Loucy (cell line): ENCODE measurements at regions not wholly inside any gene's neighbourhood (a gene's known extent, or its start where the extent isn't known, plus 50 kb on each side); places are given as distances from the start of the nearest gene placed in this dataset.

Experiments
- H2AFZ ChIP-seq: fragments of 200-600 bp; sonication (generic); 2 replicates; pipeline ENCODE4 v1.6.0; 2016; ENCODE audit warnings: antibody characterized with exemption, mild to moderate bottlenecking, low read length, moderate library complexity
- H3F3A ChIP-seq: fragments of 200-600 bp; 2 replicates; pipeline ENCODE4 v1.6.0; 2016; ENCODE audit warnings: antibody characterized with exemption, low read depth, mild to moderate bottlenecking
- H3K27me3 ChIP-seq: fragments of 200-600 bp; sonication (generic); 2 replicates; pipeline ENCODE4 v1.6.1; 2014; ENCODE audit warnings: low read length, mild to moderate bottlenecking; ENCODE audit not compliant: insufficient read depth, poor library complexity, severe bottlenecking
- H3K36me3 ChIP-seq: fragments of 200-600 bp; sonication (generic); 2 replicates; pipeline ENCODE4 v1.6.1; 2016; ENCODE audit warnings: low read length; ENCODE audit not compliant: insufficient read depth
- H3K4me1 ChIP-seq: fragments of 200-600 bp; sonication (generic); 2 replicates; pipeline ENCODE4 v1.5.1; 2014; ENCODE audit warnings: low read length, mild to moderate bottlenecking; ENCODE audit not compliant: insufficient read depth, poor library complexity, severe bottlenecking
- H3K4me2 ChIP-seq: fragments of 200-600 bp; sonication (generic); 2 replicates; pipeline ENCODE4 v1.6.0; 2014; ENCODE audit warnings: antibody characterized with exemption, low read length, low read depth, mild to moderate bottlenecking; ENCODE audit not compliant: poor library complexity, severe bottlenecking
- H3K4me3 ChIP-seq: fragments of 200-600 bp; sonication (generic); 2 replicates; pipeline ENCODE4 v1.5.1; 2014; ENCODE audit warnings: low read length, mild to moderate bottlenecking, mixed read lengths; ENCODE audit not compliant: poor library complexity, severe bottlenecking
- H3K79me2 ChIP-seq: fragments of 200-600 bp; sonication (generic); 2 replicates; pipeline ENCODE4 v1.6.1; 2014; ENCODE audit warnings: low read length; ENCODE audit not compliant: insufficient read depth
- H3K9ac ChIP-seq: fragments of 200-600 bp; sonication (generic); 2 replicates; pipeline ENCODE4 v1.6.0; 2014; ENCODE audit warnings: mild to moderate bottlenecking, low read depth, low read length, moderate library complexity; ENCODE audit not compliant: poor library complexity, severe bottlenecking
- H3K9me2 ChIP-seq: fragments of 200-600 bp; sonication (generic); replicated peaks from 2 replicates; pipeline ENCODE4 v1.6.1; 2016; ENCODE audit warnings: low read depth, low read length, mixed read lengths
- H3K9me3 ChIP-seq: fragments of 200-600 bp; sonication (generic); 2 replicates; pipeline ENCODE4 v1.6.1; 2014; ENCODE audit warnings: mild to moderate bottlenecking, antibody characterized with exemption, low read length, low read depth; ENCODE audit not compliant: insufficient read depth
- H4K20me1 ChIP-seq: fragments of 200-600 bp; sonication (generic); 2 replicates; pipeline ENCODE4 v1.6.0; 2014; ENCODE audit warnings: antibody characterized with exemption, low read length, mild to moderate bottlenecking; ENCODE audit not compliant: insufficient read depth, poor library complexity, severe bottlenecking
- CTCF ChIP-seq: fragments of 200-600 bp; sonication (generic); conservative IDR thresholded peaks from 2 replicates; pipeline ENCODE4 v1.5.1; 2014; ENCODE audit warnings: mild to moderate bottlenecking, antibody characterized with exemption, low read length
- EZH2phosphoT487 ChIP-seq: fragments of 200-600 bp; IDR thresholded peaks from 2 replicates; pipeline ENCODE4 v1.6.1; 2018; ENCODE audit warnings: antibody characterized with exemption, mild to moderate bottlenecking, moderate library complexity, borderline replicate concordance

- no peak overlapping the region for H3K4me3 ChIP-seq
- no peak overlapping the region for H3K9ac ChIP-seq
- no peaks in the 10 kb centered on the region for H3K36me3 ChIP-seq
- TF ChIP-seq EZH2phosphoT487 (no peak), CTCF (no peak)
- H3K79me2 ChIP-seq = no peaks in the 10 kb centered on the region
- no peak overlapping the region for H3K4me2 ChIP-seq
- H3K27me3 ChIP-seq = no peaks in the 10 kb centered on the region
- no peaks in the 10 kb centered on the region for H4K20me1 ChIP-seq
- H3F3A ChIP-seq = no peaks in the 10 kb centered on the region
- H3K9me2 ChIP-seq = no peaks in the 10 kb centered on the region
- H2AFZ ChIP-seq = no peak overlapping the region
- H3K4me1 ChIP-seq = no peaks in the 10 kb centered on the region
- H3K9me3 ChIP-seq = peaks cover 6% of the 10 kb centered on the region; the same call in 1 of the 2 replicates
Observed at GRCh38 chr4:4599481-4600275, 57.8 kb upstream of the STX18 start.

- Histone ChIP-seq H3F3A (no peaks in the 10 kb centered on the region), H3K36me3 (no peaks in the 10 kb centered on the region), H3K4me3 (no peak overlapping the region), H3K79me2 (no peaks in the 10 kb centered on the region), H3K4me2 (no peak overlapping the region), H3K4me1 (no peaks in the 10 kb centered on the region), H3K9ac (no peak overlapping the region), H3K9me3 (peaks cover 6% of the 10 kb centered on the region; the same call in 1 of the 2 replicates), H3K9me2 (no peaks in the 10 kb centered on the region), H2AFZ (no peak overlapping the region), H4K20me1 (no peaks in the 10 kb centered on the region), H3K27me3 (no peaks in the 10 kb centered on the region)
- TF ChIP-seq CTCF = no peak
- TF ChIP-seq EZH2phosphoT487 = no peak
Observed at GRCh38 chr4:4598851-4599411, 57.1 kb upstream of the STX18 start.

- no peaks in the 10 kb centered on the region for H3K9me2 ChIP-seq
- H3K9ac ChIP-seq = no peak overlapping the region
- peaks cover 6% of the 10 kb centered on the region; the same call in 1 of the 2 replicates for H3K9me3 ChIP-seq
- no peaks in the 10 kb centered on the region for H3K27me3 ChIP-seq
- no peaks in the 10 kb centered on the region for H3K4me1 ChIP-seq
- H3F3A ChIP-seq = no peaks in the 10 kb centered on the region
- H3K36me3 ChIP-seq = no peaks in the 10 kb centered on the region
- TF ChIP-seq CTCF = no peak
- TF ChIP-seq EZH2phosphoT487 = no peak
- H3K4me2 ChIP-seq = no peak overlapping the region
- no peaks in the 10 kb centered on the region for H4K20me1 ChIP-seq
- H3K4me3 ChIP-seq = no peak overlapping the region
- H3K79me2 ChIP-seq = no peaks in the 10 kb centered on the region
- H2AFZ ChIP-seq = no peak overlapping the region
Observed at GRCh38 chr4:4596720-4597119, 54.9 kb upstream of the STX18 start.
